ENCODE measurements at regions not wholly inside any gene's neighbourhood (a gene's known extent, or its start where the extent isn't known, plus 50 kb on each side); places are given as distances from the start of the nearest gene placed in this dataset.

DNA sequence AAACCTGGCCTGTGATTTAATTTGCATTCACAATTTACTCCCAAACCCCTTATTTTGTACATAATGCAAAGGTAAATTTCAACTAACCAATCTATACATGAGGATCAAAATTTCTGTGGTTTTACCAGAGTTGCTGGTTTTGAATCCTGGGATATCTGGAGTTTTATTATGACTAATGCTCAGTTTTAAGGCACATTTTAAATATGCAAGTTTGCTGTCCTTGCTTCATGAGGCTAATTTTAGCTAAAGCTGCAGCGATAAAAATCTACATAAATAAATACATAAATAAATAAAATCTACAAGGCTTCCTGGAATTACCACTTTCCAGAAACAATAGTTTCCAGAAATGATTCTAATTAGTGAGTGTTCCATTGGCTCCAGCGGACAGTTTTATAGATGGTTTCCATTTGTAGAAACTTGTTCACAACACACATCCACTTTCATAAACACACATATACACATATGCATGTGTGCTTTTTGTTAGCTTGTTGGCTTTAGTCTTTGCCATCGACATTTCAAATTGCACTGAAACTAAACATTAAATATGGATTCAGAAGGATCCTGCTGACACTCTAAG lies 339.5 kb upstream of the NRP1 start:
- no peak for ATAC-seq
- peaks cover 9% of the 10 kb centered on the region for H3K4me1 ChIP-seq
- intact Hi-C loops (cut with DNase I) = no loop called here
- DNase-seq = no peak
- TF ChIP-seq CTCF (IDR thresholded peaks at IDR 0.05) = no peak
- no peaks in the 10 kb centered on the region for H3K9me3 ChIP-seq
- no peaks in the 10 kb centered on the region for H3K27me3 ChIP-seq (ENCODE audit: low read depth)
- H3K36me3 ChIP-seq = no peaks in the 10 kb centered on the region
- H3K4me3 ChIP-seq = no peak overlapping the region
- H3K27ac ChIP-seq = no peak overlapping the region

- intact Hi-C loops (cut with DNase I) = no loop called here
- Histone ChIP-seq H3K4me1 (no peaks in the 10 kb centered on the region), H3K27me3 (ENCODE audit: low read depth) (no peaks in the 10 kb centered on the region), H3K36me3 (no peaks in the 10 kb centered on the region), H3K27ac (no peak overlapping the region), H3K4me3 (no peak overlapping the region), H3K9me3 (peaks cover 1% of the 10 kb centered on the region)
- DNase-seq = no peak
- no peak for TF ChIP-seq CTCF (IDR thresholded peaks at IDR 0.05)
- ATAC-seq = no peak
These were observed 335.4 kb upstream of the NRP1 start for GRCh38 chr10:33669904-33670303.

DNA sequence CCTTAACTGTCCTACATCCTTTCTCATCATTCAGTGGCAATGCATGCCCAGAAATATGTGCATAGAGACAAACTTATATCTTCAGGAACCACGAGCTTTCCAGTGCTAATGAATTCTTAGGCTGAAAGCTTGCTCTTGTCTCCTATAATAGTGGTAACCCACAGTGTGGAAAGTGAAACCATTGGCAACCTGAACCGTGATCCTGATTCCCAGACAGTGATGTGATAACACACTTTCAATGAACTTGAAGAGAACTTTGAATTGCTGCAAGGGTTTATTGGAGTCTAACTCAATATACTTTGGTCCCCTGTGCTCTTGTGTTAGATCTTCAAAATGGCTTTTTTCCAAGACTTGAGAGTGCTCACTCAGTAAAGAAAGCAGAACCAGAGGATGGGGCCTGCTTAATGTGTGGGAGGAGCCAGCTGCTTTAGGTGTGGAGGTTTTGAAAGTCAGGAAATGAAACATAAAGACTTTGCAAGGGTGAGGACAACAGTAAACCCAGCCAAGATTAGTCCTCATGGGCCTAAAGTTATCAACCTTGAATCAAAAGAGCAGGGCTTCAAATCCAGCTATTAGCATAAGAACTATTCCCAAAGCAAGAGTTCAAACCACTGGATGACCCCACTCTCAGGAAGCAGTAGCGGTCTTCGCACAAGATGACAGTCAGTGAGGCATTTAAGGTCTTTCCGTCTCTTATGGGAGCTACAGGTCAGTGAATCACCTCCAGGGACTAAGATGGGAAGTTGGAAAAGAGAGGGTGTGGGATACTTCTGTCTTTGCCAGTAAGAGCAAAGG lies 332.4 kb upstream of the NRP1 start:
- intact Hi-C loops (cut with DNase I) = no loop called here
- Histone ChIP-seq H3K4me3 (no peak overlapping the region), H3K36me3 (no peaks in the 10 kb centered on the region), H3K4me1 (peaks cover 8% of the 10 kb centered on the region), H3K9me3 (peaks cover 5% of the 10 kb centered on the region), H3K27me3 (ENCODE audit: low read depth) (no peaks in the 10 kb centered on the region), H3K27ac (no peak overlapping the region)
- no peak for TF ChIP-seq CTCF (IDR thresholded peaks at IDR 0.05)
- ATAC-seq = no peak
- DNase-seq = no peak

- no peak overlapping the region for H3K4me3 ChIP-seq
- H3K9me3 ChIP-seq = peaks cover 5% of the 10 kb centered on the region
- peaks cover 21% of the 10 kb centered on the region for H3K4me1 ChIP-seq
- no peaks in the 10 kb centered on the region for H3K36me3 ChIP-seq
- ATAC-seq (no peak), DNase-seq (no peak)
- no peaks in the 10 kb centered on the region for H3K27me3 ChIP-seq (ENCODE audit: low read depth)
- intact Hi-C loops (cut with DNase I) = no loop called here
- TF ChIP-seq CTCF (IDR thresholded peaks at IDR 0.05) = no peak
- H3K27ac ChIP-seq = no peak overlapping the region
These were observed 331.0 kb upstream of the NRP1 start for GRCh38 chr10:33665501-33665900.

DNA sequence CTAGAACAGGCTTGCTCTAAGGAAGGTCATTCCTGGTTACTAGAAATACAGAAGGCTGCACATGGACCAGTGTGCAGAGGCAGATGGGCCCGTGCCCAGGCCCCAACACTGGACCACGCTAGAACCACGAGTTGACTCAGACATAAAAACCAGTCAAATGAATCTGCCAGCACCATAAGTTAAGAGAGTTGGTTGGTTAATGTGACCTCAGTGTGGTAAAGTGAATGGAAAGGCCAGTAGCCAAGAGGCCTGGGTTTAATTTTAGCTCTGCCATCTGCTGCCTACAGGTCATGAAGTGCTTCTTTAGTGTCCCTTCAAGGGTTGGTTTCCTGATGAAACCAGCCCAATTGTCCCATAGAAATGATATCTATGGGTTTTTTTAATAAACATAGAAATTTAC lies 329.6 kb upstream of the NRP1 start:
- Histone ChIP-seq H3K36me3 (no peaks in the 10 kb centered on the region), H3K27ac (no peak overlapping the region), H3K9me3 (peaks cover 5% of the 10 kb centered on the region), H3K4me1 (peaks cover 21% of the 10 kb centered on the region), H3K4me3 (no peak overlapping the region), H3K27me3 (ENCODE audit: low read depth) (no peaks in the 10 kb centered on the region)
- intact Hi-C loops (cut with DNase I) = no loop called here
- no peak for TF ChIP-seq CTCF (IDR thresholded peaks at IDR 0.05)
- ATAC-seq = no peak
- no peak for DNase-seq

All from lower lobe of right lung (tissue), 2 donors.